ENCODE measurements at regions not wholly inside any gene's neighbourhood (a gene's known extent, or its start where the extent isn't known, plus 50 kb on each side); places are given as distances from the start of the nearest gene placed in this dataset.
A peak's percentile ranks its signal among the peaks of the same experiment; 100 is the strongest.

- TF ChIP-seq, protein P1, sequence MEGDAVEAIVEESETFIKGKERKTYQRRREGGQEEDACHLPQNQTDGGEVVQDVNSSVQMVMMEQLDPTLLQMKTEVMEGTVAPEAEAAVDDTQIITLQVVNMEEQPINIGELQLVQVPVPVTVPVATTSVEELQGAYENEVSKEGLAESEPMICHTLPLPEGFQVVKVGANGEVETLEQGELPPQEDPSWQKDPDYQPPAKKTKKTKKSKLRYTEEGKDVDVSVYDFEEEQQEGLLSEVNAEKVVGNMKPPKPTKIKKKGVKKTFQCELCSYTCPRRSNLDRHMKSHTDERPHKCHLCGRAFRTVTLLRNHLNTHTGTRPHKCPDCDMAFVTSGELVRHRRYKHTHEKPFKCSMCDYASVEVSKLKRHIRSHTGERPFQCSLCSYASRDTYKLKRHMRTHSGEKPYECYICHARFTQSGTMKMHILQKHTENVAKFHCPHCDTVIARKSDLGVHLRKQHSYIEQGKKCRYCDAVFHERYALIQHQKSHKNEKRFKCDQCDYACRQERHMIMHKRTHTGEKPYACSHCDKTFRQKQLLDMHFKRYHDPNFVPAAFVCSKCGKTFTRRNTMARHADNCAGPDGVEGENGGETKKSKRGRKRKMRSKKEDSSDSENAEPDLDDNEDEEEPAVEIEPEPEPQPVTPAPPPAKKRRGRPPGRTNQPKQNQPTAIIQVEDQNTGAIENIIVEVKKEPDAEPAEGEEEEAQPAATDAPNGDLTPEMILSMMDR (IDR thresholded peaks at IDR 0.05), result no peak
- TF ChIP-seq POLR2A (IDR thresholded peaks at IDR 0.05), result no peak
- no peak for TF ChIP-seq EP300 (IDR thresholded peaks at IDR 0.05)
- TF ChIP-seq POLR2AphosphoS5 (IDR thresholded peaks at IDR 0.05), result peak; percentile 85
Observed at GRCh38 chr3:186414735-186415419, 52.8 kb upstream of the DGKG start.

Data from gastroesophageal sphincter (tissue), 3 donors.